MM.1S (cell line): ENCODE measurements at regions not wholly inside any gene's neighbourhood (a gene's known extent, or its start where the extent isn't known, plus 50 kb on each side); places are given as distances from the start of the nearest gene placed in this dataset.

Experiments
- CTCF ChIP-seq: fragments of 300-600 bp; sonication (generic); IDR thresholded peaks from 2 replicates; pipeline ENCODE4 v1.5.1; 2016; ENCODE audit warnings: antibody characterized with exemption, low read length, mixed read lengths
- EZH2 ChIP-seq: fragments of 300-600 bp; sonication (generic); optimal IDR thresholded peaks from 2 replicates; pipeline ENCODE3; 2017; ENCODE audit warnings: low read depth, mild to moderate bottlenecking, antibody characterized with exemption, low read length, mixed read lengths
- EZH2phosphoT487 ChIP-seq: fragments of 300-600 bp; sonication (generic); IDR thresholded peaks from 2 replicates; pipeline ENCODE4 v1.6.1; 2018; ENCODE audit warnings: antibody characterized with exemption, low read length

GRCh38 chr7:128178611-128179010, 62.5 kb upstream of the LEP start:
- TF ChIP-seq CTCF (no peak), EZH2phosphoT487 (no peak), EZH2 (no peak)
